ENCODE measurements at regions not wholly inside any gene's neighbourhood (a gene's known extent, or its start where the extent isn't known, plus 50 kb on each side); places are given as distances from the start of the nearest gene placed in this dataset.
"Not testable (repeated sequence)": the region's sequence is repeated elsewhere in the genome, so short reads cannot be mapped to it uniquely, and the experiment has no call there.

- no peak for DNase-seq
Measured at GRCh38 chr5:167352801-167353200, 938.6 kb upstream of the WWC1 start.

- DNase-seq = no peak
Measured at GRCh38 chr5:167355346-167355745, 936.1 kb upstream of the WWC1 start.

- no peak for DNase-seq
Measured at GRCh38 chr5:167356374-167356773, 935.1 kb upstream of the WWC1 start.

- no peak for DNase-seq
Measured at GRCh38 chr5:167358868-167359492, 932.5 kb upstream of the WWC1 start.

- DNase-seq = no peak
Measured at GRCh38 chr5:167361795-167362194, 929.6 kb upstream of the WWC1 start.

- no peak for DNase-seq
Measured at GRCh38 chr5:167363065-167363464, 928.4 kb upstream of the WWC1 start.

GRCh38 chr5:167375125-167375524 is 916.3 kb upstream of the WWC1 start:
- DNase-seq = no peak

- no peak for DNase-seq
Measured at GRCh38 chr5:167378894-167379723, 912.3 kb upstream of the WWC1 start.

GRCh38 chr5:167381457-167381856 is 910.0 kb upstream of the WWC1 start:
- DNase-seq = no peak

- no peak for DNase-seq
Measured at GRCh38 chr5:167389537-167389936, 901.9 kb upstream of the WWC1 start.

- not testable (repeated sequence) for DNase-seq
Measured at GRCh38 chr5:167391286-167391685, 900.2 kb upstream of the WWC1 start.

- DNase-seq = no peak
Measured at GRCh38 chr5:167392240-167392639, 899.2 kb upstream of the WWC1 start.

GRCh38 chr5:167393358-167393757 is 898.1 kb upstream of the WWC1 start:
- no peak for DNase-seq

GRCh38 chr5:167402671-167403070 is 888.8 kb upstream of the WWC1 start:
- DNase-seq = no peak

GRCh38 chr5:167406513-167406912 is 884.9 kb upstream of the WWC1 start:
- DNase-seq = no peak

- DNase-seq = no peak
Measured at GRCh38 chr5:167412556-167412955, 878.9 kb upstream of the WWC1 start.

- no peak for DNase-seq
Measured at GRCh38 chr5:167413506-167413905, 877.9 kb upstream of the WWC1 start.

GRCh38 chr5:167414611-167415010 is 876.8 kb upstream of the WWC1 start:
- no peak for DNase-seq

- no peak for DNase-seq
Measured at GRCh38 chr5:167415779-167416746, 875.4 kb upstream of the WWC1 start.

GRCh38 chr5:167417662-167418061 is 873.8 kb upstream of the WWC1 start:
- DNase-seq = no peak

GRCh38 chr5:167425161-167425560 is 866.3 kb upstream of the WWC1 start:
- no peak for DNase-seq

- DNase-seq = no peak
Measured at GRCh38 chr5:167426501-167426900, 864.9 kb upstream of the WWC1 start.

- not testable (repeated sequence) for DNase-seq
Measured at GRCh38 chr5:167427641-167428040, 863.8 kb upstream of the WWC1 start.

All from COR-L47 (cell line).